ENCODE measurements at regions not wholly inside any gene's neighbourhood (a gene's known extent, or its start where the extent isn't known, plus 50 kb on each side); places are given as distances from the start of the nearest gene placed in this dataset.

GRCh38 chr6:144935661-144936060 lies 650.5 kb downstream of the UTRN start:
- no peak overlapping the region for H3K27ac ChIP-seq
- no peak for TF ChIP-seq ZFX (IDR thresholded peaks at IDR 0.05)
- no peak for TF ChIP-seq CTCF (conservative IDR thresholded peaks at IDR 0.05)

GRCh38 chr6:144936764-144937163 lies 651.6 kb downstream of the UTRN start:
- TF ChIP-seq CTCF (conservative IDR thresholded peaks at IDR 0.05) (no peak), ZFX (IDR thresholded peaks at IDR 0.05) (no peak)

GRCh38 chr6:144939921-144940320 lies 654.8 kb downstream of the UTRN start:
- no peak overlapping the region for H3K27ac ChIP-seq
- TF ChIP-seq ZFX (IDR thresholded peaks at IDR 0.05) = no peak
- TF ChIP-seq CTCF (conservative IDR thresholded peaks at IDR 0.05) = no peak

More at GRCh38 chr6:144936764-144937163, 651.6 kb downstream of the UTRN start:
- H3K27ac ChIP-seq = no peak overlapping the region

GRCh38 chr6:144944106-144944505 lies 659.0 kb downstream of the UTRN start:
- H3K27ac ChIP-seq = no peak overlapping the region
- TF ChIP-seq CTCF (conservative IDR thresholded peaks at IDR 0.05) (no peak), ZFX (IDR thresholded peaks at IDR 0.05) (no peak)

- TF ChIP-seq CTCF (conservative IDR thresholded peaks at IDR 0.05) (no peak), ZFX (IDR thresholded peaks at IDR 0.05) (no peak)
- H3K27ac ChIP-seq = no peak overlapping the region
Measured at GRCh38 chr6:144947398-144947976, 662.4 kb downstream of the UTRN start.

GRCh38 chr6:144951730-144952437 lies 666.7 kb downstream of the UTRN start:
- H3K27ac ChIP-seq = no peak overlapping the region
- no peak for TF ChIP-seq CTCF (conservative IDR thresholded peaks at IDR 0.05)
- TF ChIP-seq ZFX (IDR thresholded peaks at IDR 0.05) = no peak

- TF ChIP-seq ZFX (IDR thresholded peaks at IDR 0.05) (no peak), CTCF (conservative IDR thresholded peaks at IDR 0.05) (no peak)
- H3K27ac ChIP-seq = no peak overlapping the region
Measured at GRCh38 chr6:144952456-144953240, 667.5 kb downstream of the UTRN start.

Measured in C4-2B (cell line).